ENCODE measurements at regions not wholly inside any gene's neighbourhood (a gene's known extent, or its start where the extent isn't known, plus 50 kb on each side); places are given as distances from the start of the nearest gene placed in this dataset.

DNA sequence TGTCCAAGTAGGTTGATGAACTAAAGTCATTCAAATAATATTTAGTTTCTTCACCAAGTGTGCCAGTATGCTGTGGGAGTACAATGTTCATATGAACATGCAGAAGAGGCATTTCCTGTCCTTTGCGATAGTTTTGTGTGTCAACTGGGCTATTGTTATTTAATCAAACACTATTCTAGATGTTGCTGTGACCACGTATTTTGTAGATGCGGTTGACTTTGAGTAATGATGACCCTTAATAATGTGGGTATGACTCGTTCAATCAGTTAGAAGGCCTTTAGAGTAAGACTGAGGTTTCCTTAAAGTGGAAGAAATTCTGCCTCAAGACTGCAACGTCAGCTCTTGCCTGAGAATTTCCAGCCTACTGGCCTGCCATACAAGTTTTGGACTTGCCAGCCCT is 470.7 kb upstream of the CBLB start:
- Histone ChIP-seq H3K9me2 (ENCODE audit: low read depth, low read length) (no peaks in the 10 kb centered on the region), H3K4me1 (ENCODE audit: insufficient read depth, low read length, severe bottlenecking) (peaks cover 11% of the 10 kb centered on the region), H3K9me3 (ENCODE audit: low read length) (no peaks in the 10 kb centered on the region), H2AFZ (ENCODE audit: low read length) (no peak overlapping the region), H3K36me3 (ENCODE audit: insufficient read depth, low read length) (no peaks in the 10 kb centered on the region), H3K4me2 (ENCODE audit: low read length) (no peak overlapping the region), H3K9ac (ENCODE audit: low read length) (no peak overlapping the region), H3K27ac (ENCODE audit: low read depth, low read length, poor library complexity, severe bottlenecking) (no peak overlapping the region), H3K27me3 (ENCODE audit: insufficient read depth, low read length) (no peaks in the 10 kb centered on the region), H3K79me2 (ENCODE audit: insufficient read depth, low read length) (no peaks in the 10 kb centered on the region), H4K20me1 (ENCODE audit: insufficient read depth, low read length) (no peaks in the 10 kb centered on the region), H3K4me3 (ENCODE audit: low read depth, low read length, poor library complexity, severe bottlenecking) (no peak overlapping the region), H3F3A (ENCODE audit: insufficient read depth, low read length) (no peaks in the 10 kb centered on the region)
- TF ChIP-seq EZH2 (IDR thresholded peaks at IDR 0.05; ENCODE audit: borderline replicate concordance, low read length), result no peak
- TF ChIP-seq, protein P1, sequence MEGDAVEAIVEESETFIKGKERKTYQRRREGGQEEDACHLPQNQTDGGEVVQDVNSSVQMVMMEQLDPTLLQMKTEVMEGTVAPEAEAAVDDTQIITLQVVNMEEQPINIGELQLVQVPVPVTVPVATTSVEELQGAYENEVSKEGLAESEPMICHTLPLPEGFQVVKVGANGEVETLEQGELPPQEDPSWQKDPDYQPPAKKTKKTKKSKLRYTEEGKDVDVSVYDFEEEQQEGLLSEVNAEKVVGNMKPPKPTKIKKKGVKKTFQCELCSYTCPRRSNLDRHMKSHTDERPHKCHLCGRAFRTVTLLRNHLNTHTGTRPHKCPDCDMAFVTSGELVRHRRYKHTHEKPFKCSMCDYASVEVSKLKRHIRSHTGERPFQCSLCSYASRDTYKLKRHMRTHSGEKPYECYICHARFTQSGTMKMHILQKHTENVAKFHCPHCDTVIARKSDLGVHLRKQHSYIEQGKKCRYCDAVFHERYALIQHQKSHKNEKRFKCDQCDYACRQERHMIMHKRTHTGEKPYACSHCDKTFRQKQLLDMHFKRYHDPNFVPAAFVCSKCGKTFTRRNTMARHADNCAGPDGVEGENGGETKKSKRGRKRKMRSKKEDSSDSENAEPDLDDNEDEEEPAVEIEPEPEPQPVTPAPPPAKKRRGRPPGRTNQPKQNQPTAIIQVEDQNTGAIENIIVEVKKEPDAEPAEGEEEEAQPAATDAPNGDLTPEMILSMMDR (IDR thresholded peaks at IDR 0.05; ENCODE audit: low read length), result no peak

- TF ChIP-seq, protein P1 (IDR thresholded peaks at IDR 0.05; ENCODE audit: low read length), result no peak
- no peak for TF ChIP-seq EZH2 (IDR thresholded peaks at IDR 0.05; ENCODE audit: borderline replicate concordance, low read length)
- Histone ChIP-seq H3K79me2 (ENCODE audit: insufficient read depth, low read length) (no peaks in the 10 kb centered on the region), H3K4me3 (ENCODE audit: low read depth, low read length, poor library complexity, severe bottlenecking) (no peak overlapping the region), H4K20me1 (ENCODE audit: insufficient read depth, low read length) (no peaks in the 10 kb centered on the region), H3F3A (ENCODE audit: insufficient read depth, low read length) (no peaks in the 10 kb centered on the region), H3K9ac (ENCODE audit: low read length) (no peak overlapping the region), H3K9me2 (ENCODE audit: low read depth, low read length) (no peaks in the 10 kb centered on the region), H3K27me3 (ENCODE audit: insufficient read depth, low read length) (no peaks in the 10 kb centered on the region), H3K4me2 (ENCODE audit: low read length) (no peak overlapping the region), H3K36me3 (ENCODE audit: insufficient read depth, low read length) (no peaks in the 10 kb centered on the region), H2AFZ (ENCODE audit: low read length) (peak overlapping the region; percentile 67; the same call in 1 of the 2 replicates), H3K4me1 (ENCODE audit: insufficient read depth, low read length, severe bottlenecking) (no peaks in the 10 kb centered on the region), H3K27ac (ENCODE audit: low read depth, low read length, poor library complexity, severe bottlenecking) (no peak overlapping the region), H3K9me3 (ENCODE audit: low read length) (no peaks in the 10 kb centered on the region)
These were observed 472.3 kb upstream of the CBLB start for GRCh38 chr3:106341087-106341486.

DNA sequence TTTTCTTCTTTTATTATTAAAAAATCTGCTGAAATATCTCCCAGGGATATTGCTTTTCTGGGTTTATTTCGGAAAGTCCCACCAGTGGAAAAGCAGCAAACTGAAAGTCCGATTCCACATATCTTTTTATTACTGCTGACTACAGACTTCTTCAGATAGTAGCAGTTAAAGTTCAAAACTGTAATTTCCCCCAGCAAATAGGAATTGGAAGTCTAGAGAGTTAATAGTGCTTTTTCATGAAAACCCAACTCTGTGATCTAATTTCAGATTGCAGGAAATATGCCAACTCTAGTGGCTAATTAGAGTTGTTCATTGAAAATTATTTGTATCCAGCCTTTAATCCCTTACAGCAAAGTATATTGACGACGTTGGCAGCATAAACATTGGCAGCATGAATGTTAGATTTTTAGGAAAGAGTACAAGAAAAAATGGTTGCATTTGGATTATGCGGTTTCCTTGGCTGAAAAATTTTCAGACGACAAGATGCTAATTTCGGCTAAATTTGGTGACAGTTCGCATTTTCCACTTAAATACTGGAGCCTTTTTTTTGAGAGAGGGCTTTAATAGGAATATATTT is 472.9 kb upstream of the CBLB start:
- H3K9me2 ChIP-seq (ENCODE audit: low read depth, low read length), result no peaks in the 10 kb centered on the region
- no peaks in the 10 kb centered on the region for H3K27me3 ChIP-seq (ENCODE audit: insufficient read depth, low read length)
- no peak overlapping the region for H3K4me3 ChIP-seq (ENCODE audit: low read depth, low read length, poor library complexity, severe bottlenecking)
- H3K4me1 ChIP-seq (ENCODE audit: insufficient read depth, low read length, severe bottlenecking), result no peaks in the 10 kb centered on the region
- no peaks in the 10 kb centered on the region for H3K79me2 ChIP-seq (ENCODE audit: insufficient read depth, low read length)
- H2AFZ ChIP-seq (ENCODE audit: low read length), result no peak overlapping the region
- H3K9me3 ChIP-seq (ENCODE audit: low read length), result no peaks in the 10 kb centered on the region
- H3K4me2 ChIP-seq (ENCODE audit: low read length), result no peak overlapping the region
- no peaks in the 10 kb centered on the region for H3F3A ChIP-seq (ENCODE audit: insufficient read depth, low read length)
- no peaks in the 10 kb centered on the region for H3K36me3 ChIP-seq (ENCODE audit: insufficient read depth, low read length)
- H4K20me1 ChIP-seq (ENCODE audit: insufficient read depth, low read length), result no peaks in the 10 kb centered on the region
- H3K9ac ChIP-seq (ENCODE audit: low read length), result no peak overlapping the region
- TF ChIP-seq EZH2 (IDR thresholded peaks at IDR 0.05; ENCODE audit: borderline replicate concordance, low read length), result no peak
- TF ChIP-seq, protein P1 (IDR thresholded peaks at IDR 0.05; ENCODE audit: low read length), result no peak
- H3K27ac ChIP-seq (ENCODE audit: low read depth, low read length, poor library complexity, severe bottlenecking), result no peak overlapping the region

Data from OCI-LY1 (cell line).